ENCODE measurements at regions not wholly inside any gene's neighbourhood (a gene's known extent, or its start where the extent isn't known, plus 50 kb on each side); places are given as distances from the start of the nearest gene placed in this dataset.

GRCh38 chr10:47078393-47079203 lies 167.4 kb downstream of the PTPN20 start:
- DNase-seq = no peak
- peak; percentile 60 for ATAC-seq

GRCh38 chr10:47079204-47079580 lies 168.0 kb downstream of the PTPN20 start:
- Histone ChIP-seq H3K36me3 (no peaks in the 10 kb centered on the region), H3K4me3 (no peak overlapping the region), H3K27ac (no peak overlapping the region), H3K9me3 (no peaks in the 10 kb centered on the region), H3K27me3 (no peaks in the 10 kb centered on the region), H3K4me1 (no peaks in the 10 kb centered on the region)
- TF ChIP-seq CTCF (IDR thresholded peaks at IDR 0.05) = no peak
- intact Hi-C loops (cut with DNase I) = no loop called here
- ATAC-seq (no peak), DNase-seq (no peak)

More at GRCh38 chr10:47078393-47079203, 167.4 kb downstream of the PTPN20 start:
- Histone ChIP-seq H3K4me3 (no peak overlapping the region), H3K36me3 (no peaks in the 10 kb centered on the region), H3K27me3 (no peaks in the 10 kb centered on the region), H3K9me3 (no peaks in the 10 kb centered on the region), H3K4me1 (no peaks in the 10 kb centered on the region), H3K27ac (no peak overlapping the region)
- intact Hi-C loops (cut with DNase I) = no loop called here
- no peak for TF ChIP-seq CTCF (IDR thresholded peaks at IDR 0.05)

- Histone ChIP-seq H3K4me1 (no peaks in the 10 kb centered on the region), H3K27me3 (no peaks in the 10 kb centered on the region), H3K27ac (no peak overlapping the region), H3K9me3 (no peaks in the 10 kb centered on the region), H3K4me3 (no peak overlapping the region), H3K36me3 (no peaks in the 10 kb centered on the region)
- ATAC-seq (no peak), DNase-seq (no peak)
- intact Hi-C loops (cut with DNase I) = no loop called here
- no peak for TF ChIP-seq CTCF (IDR thresholded peaks at IDR 0.05)
Measured at GRCh38 chr10:47081264-47081663, 170.0 kb downstream of the PTPN20 start.

- Histone ChIP-seq H3K27me3 (no peaks in the 10 kb centered on the region), H3K9me3 (no peaks in the 10 kb centered on the region), H3K4me3 (no peak overlapping the region), H3K36me3 (no peaks in the 10 kb centered on the region), H3K27ac (no peak overlapping the region), H3K4me1 (no peaks in the 10 kb centered on the region)
- no peak for TF ChIP-seq CTCF (IDR thresholded peaks at IDR 0.05)
- no peak for ATAC-seq
- no peak for DNase-seq
- intact Hi-C loops (cut with DNase I) = no loop called here
Measured at GRCh38 chr10:47082055-47082784, 171.0 kb downstream of the PTPN20 start.

GRCh38 chr10:47087667-47088066 lies 176.4 kb downstream of the PTPN20 start:
- ATAC-seq = peak; percentile 8
- no peak overlapping the region for H3K4me3 ChIP-seq
- intact Hi-C loops (cut with DNase I) = no loop called here
- no peak for TF ChIP-seq CTCF (IDR thresholded peaks at IDR 0.05)
- H3K27ac ChIP-seq = no peak overlapping the region
- no peaks in the 10 kb centered on the region for H3K9me3 ChIP-seq
- DNase-seq = no peak
- H3K4me1 ChIP-seq = no peaks in the 10 kb centered on the region
- H3K27me3 ChIP-seq = no peaks in the 10 kb centered on the region
- no peaks in the 10 kb centered on the region for H3K36me3 ChIP-seq

Data from upper lobe of right lung (tissue), 1 donor.